HG03139 (cell line): ENCODE measurements at regions not wholly inside any gene's neighbourhood (a gene's known extent, or its start where the extent isn't known, plus 50 kb on each side); places are given as distances from the start of the nearest gene placed in this dataset.

ENCODE experiments used
- ATAC-seq: cut with Tn5 transposase; IDR thresholded peaks from one replicate; pipeline ENCODE4 v1.9.1; 2021; ENCODE audit not compliant: unreplicated experiment

GRCh38 chr16:73248316-73248715 lies 200.4 kb upstream of the ZFHX3 start:
- no peak for ATAC-seq

GRCh38 chr16:73240920-73241319 lies 193.0 kb upstream of the ZFHX3 start:
- no peak for ATAC-seq

GRCh38 chr16:73237601-73238000 lies 189.7 kb upstream of the ZFHX3 start:
- ATAC-seq = no peak

GRCh38 chr16:73234496-73234895 lies 186.6 kb upstream of the ZFHX3 start:
- ATAC-seq = no peak

- no peak for ATAC-seq
Measured at GRCh38 chr16:73233846-73234424, 186.0 kb upstream of the ZFHX3 start.

GRCh38 chr16:73233329-73233765 lies 185.4 kb upstream of the ZFHX3 start:
- no peak for ATAC-seq

- no peak for ATAC-seq
Measured at GRCh38 chr16:73232555-73233328, 184.8 kb upstream of the ZFHX3 start.

GRCh38 chr16:73231944-73232554 lies 184.1 kb upstream of the ZFHX3 start:
- ATAC-seq = no peak

- ATAC-seq = no peak
Measured at GRCh38 chr16:73231379-73231778, 183.5 kb upstream of the ZFHX3 start.

GRCh38 chr16:73230651-73231050 lies 182.7 kb upstream of the ZFHX3 start:
- no peak for ATAC-seq

- ATAC-seq = no peak
Measured at GRCh38 chr16:73228649-73229048, 180.7 kb upstream of the ZFHX3 start.

- no peak for ATAC-seq
Measured at GRCh38 chr16:73226675-73227074, 178.7 kb upstream of the ZFHX3 start.

GRCh38 chr16:73225983-73226382 lies 178.1 kb upstream of the ZFHX3 start:
- no peak for ATAC-seq

- no peak for ATAC-seq
Measured at GRCh38 chr16:73220836-73221235, 172.9 kb upstream of the ZFHX3 start.

- no peak for ATAC-seq
Measured at GRCh38 chr16:73219176-73219575, 171.2 kb upstream of the ZFHX3 start.

GRCh38 chr16:73217654-73218053 lies 169.7 kb upstream of the ZFHX3 start:
- ATAC-seq = no peak

GRCh38 chr16:73216932-73217331 lies 169.0 kb upstream of the ZFHX3 start:
- no peak for ATAC-seq

GRCh38 chr16:73215678-73216377 lies 167.9 kb upstream of the ZFHX3 start:
- no peak for ATAC-seq

GRCh38 chr16:73214825-73215677 lies 167.1 kb upstream of the ZFHX3 start:
- ATAC-seq = no peak

GRCh38 chr16:73213732-73214455 lies 166.0 kb upstream of the ZFHX3 start:
- ATAC-seq = no peak
